H1 (cell line): ENCODE measurements at regions not wholly inside any gene's neighbourhood (a gene's known extent, or its start where the extent isn't known, plus 50 kb on each side); places are given as distances from the start of the nearest gene placed in this dataset.

Experiments
- BACH1 ChIP-seq: IDR thresholded peaks from 2 replicates; pipeline ENCODE4 v1.6.1; 2012; ENCODE audit warnings: low read length, improper control_type of control experiment
- CHD7 ChIP-seq: fragments of 300-600 bp; sonication (generic); IDR thresholded peaks from 2 replicates; pipeline ENCODE4 v1.7.1; 2012; ENCODE audit warnings: low read length, moderate library complexity, mild to moderate bottlenecking, inconsistent platforms; ENCODE audit not compliant: insufficient replicate concordance
- CTBP2 ChIP-seq: IDR thresholded peaks from 2 replicates; pipeline ENCODE4 v1.7.0; 2011; ENCODE audit warnings: borderline replicate concordance, mild to moderate bottlenecking, moderate library complexity, mixed read lengths, low read length; ENCODE audit not compliant: insufficient read depth, insufficient read length
- CTCF ChIP-seq, 3 experiments: IDR thresholded peaks; 1 replicate in 2 of 3; 2 replicates in 1 of 3; pipeline versions ENCODE4 v1.5.1 to v1.6.1; 2011; ENCODE audit warnings: low read length in 3 of 3, mild to moderate bottlenecking in 3 of 3, inconsistent platforms in 2 of 3, low read depth in 1 of 3, moderate library complexity in 1 of 3; ENCODE audit not compliant: insufficient read depth in 1 of 3; ENCODE audit errors: control extremely low read depth in 1 of 3
- JUND ChIP-seq: IDR thresholded peaks from 2 replicates; pipeline ENCODE4 v1.6.1; 2011; ENCODE audit warnings: mild to moderate bottlenecking, improper control_type of control experiment, low read length
- KDM5A ChIP-seq: fragments of 200-600 bp; IDR thresholded peaks from 2 replicates; pipeline ENCODE4 v1.7.1; 2012; ENCODE audit warnings: mild to moderate bottlenecking, low read length, inconsistent platforms, mixed read lengths
- RAD21 ChIP-seq, 2 experiments: IDR thresholded peaks in 1 of 2; conservative IDR thresholded peaks in 1 of 2; 2 replicates each; pipeline ENCODE4 v1.6.1; 2011; ENCODE audit warnings: low read depth in 2 of 2, low read length in 2 of 2, improper control_type of control experiment in 1 of 2, inconsistent platforms in 1 of 2, mild to moderate bottlenecking in 1 of 2, moderate library complexity in 1 of 2
- RXRA ChIP-seq: IDR thresholded peaks from 2 replicates; pipeline ENCODE4 v1.6.1; 2011; ENCODE audit warnings: low read depth, mild to moderate bottlenecking, low read length, moderate library complexity; ENCODE audit not compliant: insufficient read depth
- SRF ChIP-seq: IDR thresholded peaks from 2 replicates; pipeline ENCODE4 v1.6.1; 2011; ENCODE audit warnings: mild to moderate bottlenecking, low read depth, low read length, moderate library complexity

DNA sequence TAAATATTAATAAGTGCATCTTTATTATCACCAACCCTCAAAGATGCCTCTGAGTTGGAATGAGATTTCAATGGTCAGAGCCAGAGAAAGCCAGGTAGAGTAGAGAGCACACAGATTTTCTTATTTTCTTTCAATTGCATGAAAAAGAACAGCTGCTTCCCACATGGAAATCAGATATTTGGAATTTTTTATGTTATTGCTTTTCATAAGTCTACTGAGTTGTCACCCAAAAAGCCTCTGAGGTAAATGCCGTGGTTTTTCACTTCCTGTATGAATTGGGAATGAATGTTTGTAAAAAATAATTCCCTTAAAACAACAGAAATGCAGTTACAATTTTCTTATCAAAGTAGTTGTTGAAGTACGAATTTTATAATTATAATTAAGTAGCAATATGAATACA is 563.1 kb downstream of the RFPL4B start (continued):
- TF ChIP-seq RAD21 (IDR thresholded peaks at IDR 0.05 in 1 of 2, conservative IDR thresholded peaks at IDR 0.05 in 1 of 2; ENCODE audit: low read depth in 2 of 2, low read length in 2 of 2) = no peak
- no peak for TF ChIP-seq BACH1
- TF ChIP-seq KDM5A = no peak
- no peak for TF ChIP-seq CTCF (IDR thresholded peaks at IDR 0.05; ENCODE audit: control extremely low read depth in 1 of 3, insufficient read depth in 1 of 3, low read depth in 1 of 3, low read length in 3 of 3)
- no peak for TF ChIP-seq JUND
- no peak for TF ChIP-seq SRF
- TF ChIP-seq RXRA = no peak
- no peak for TF ChIP-seq CTBP2
- no peak for TF ChIP-seq CHD7
- TF ChIP-seq, all 59 proteins: peak for 0
